Stimulated activated CD8-positive, alpha-beta memory T cell treated with anti-CD3 and anti-CD28 coated beads, Interleukin-15, amount 100 ng/mL, for 24 hours (primary cell): ENCODE measurements at regions not wholly inside any gene's neighbourhood (a gene's known extent, or its start where the extent isn't known, plus 50 kb on each side); places are given as distances from the start of the nearest gene placed in this dataset.

ENCODE experiments used
- DNase-seq: peaks from one replicate; pipeline ENCODE4 v3.0.0-alpha.2; 2020; ENCODE audit warnings: low read depth

- DNase-seq = no peak
Observed at GRCh38 chr14:101453225-101453624, 108.1 kb upstream of the DIO3 start.

DNA sequence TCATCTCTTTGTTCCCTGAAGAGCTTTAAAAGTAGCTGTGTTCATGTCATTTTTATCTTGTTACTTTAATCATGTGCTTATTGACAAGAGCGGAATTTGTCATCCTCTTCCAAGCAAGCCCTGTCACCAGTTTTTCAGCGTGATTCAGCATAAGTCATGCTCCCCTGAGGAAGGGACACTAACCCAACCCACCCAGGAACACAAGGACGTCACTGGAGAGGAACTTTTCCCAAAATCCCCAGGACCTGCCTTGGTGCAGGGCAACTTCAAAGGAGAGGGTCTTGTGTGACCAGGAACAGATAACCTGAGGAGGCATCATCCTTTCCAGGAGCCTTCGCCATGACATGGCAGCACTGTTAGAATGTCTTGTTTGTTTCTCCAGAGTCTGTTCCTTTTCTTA, 107.1 kb upstream of the DIO3 start:
- no peak for DNase-seq

- no peak for DNase-seq
Observed at GRCh38 chr14:101456246-101457175, 104.8 kb upstream of the DIO3 start.

DNA sequence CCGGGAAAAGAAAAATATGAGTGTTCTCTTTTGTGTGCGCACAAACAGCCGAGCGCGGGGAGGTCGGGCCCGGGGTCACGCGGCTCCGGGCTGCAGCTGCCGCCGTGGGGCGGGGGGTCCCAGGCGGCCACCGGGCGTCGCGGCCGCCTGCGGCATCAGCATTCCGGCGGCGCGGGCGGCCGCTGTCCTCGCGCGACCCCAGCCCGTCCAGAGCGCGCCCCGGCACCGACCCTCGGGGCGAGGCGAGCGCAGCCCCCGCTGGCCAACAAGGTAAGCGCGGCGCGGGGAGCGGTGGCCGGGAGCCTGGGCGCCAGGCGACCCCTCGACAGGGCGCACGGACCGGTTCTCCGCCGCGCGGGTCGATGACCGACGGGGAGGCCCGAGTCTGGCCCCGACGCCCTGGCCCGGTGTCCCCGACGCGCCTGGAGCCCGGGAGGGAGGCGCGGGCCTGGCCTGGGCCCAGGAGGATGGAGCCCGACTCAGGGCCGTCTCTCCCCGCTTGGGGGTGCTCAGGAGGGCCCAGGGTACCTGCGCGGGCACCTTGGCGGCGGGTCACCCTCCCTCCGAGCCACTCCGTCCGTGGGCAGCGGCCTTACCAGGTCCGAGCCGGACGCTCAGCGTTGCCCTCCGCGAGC, 103.9 kb upstream of the DIO3 start:
- no peak for DNase-seq

- DNase-seq = no peak
Observed at GRCh38 chr14:101457936-101458740, 103.2 kb upstream of the DIO3 start.

GRCh38 chr14:101458741-101459550, 102.3 kb upstream of the DIO3 start:
- no peak for DNase-seq

GRCh38 chr14:101459551-101459900, 101.8 kb upstream of the DIO3 start:
- no peak for DNase-seq

- no peak for DNase-seq
Observed at GRCh38 chr14:101460521-101460920, 100.8 kb upstream of the DIO3 start.

DNA sequence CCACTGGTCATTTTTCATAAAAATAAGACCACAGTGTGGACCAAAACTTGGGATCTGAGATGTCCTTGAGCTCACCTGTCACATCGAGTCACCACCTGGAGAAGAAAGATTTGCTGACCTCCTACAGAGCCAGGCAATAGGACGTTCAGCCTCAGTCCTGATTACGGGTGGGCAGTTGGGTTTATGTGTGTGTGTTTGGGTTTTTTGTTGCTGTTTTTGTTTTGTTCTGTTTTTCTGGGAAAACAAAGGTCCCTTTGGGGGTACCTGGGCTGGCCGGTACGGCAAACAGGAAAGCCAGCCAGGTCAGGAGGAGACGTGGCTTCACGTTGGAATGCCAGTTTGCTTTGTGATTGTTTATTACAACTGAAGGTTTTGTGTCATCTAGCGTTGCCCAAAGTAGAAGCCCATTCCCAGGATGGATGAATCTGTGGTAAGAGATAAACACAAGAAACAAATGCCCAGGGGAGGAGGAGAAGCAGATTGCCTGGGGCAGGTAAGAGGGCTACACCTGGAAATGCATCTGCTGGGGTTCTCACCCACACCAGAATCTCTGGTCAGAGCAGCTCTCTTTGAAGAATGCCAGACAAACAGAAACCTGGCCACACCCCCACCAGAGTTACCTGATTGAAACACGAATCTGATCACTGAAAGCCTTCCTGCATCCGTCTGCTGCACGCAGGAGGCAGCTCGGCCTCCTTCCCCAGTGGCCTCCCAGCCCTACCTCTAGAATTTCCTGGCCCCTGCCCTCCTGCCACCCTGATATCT, 100.1 kb upstream of the DIO3 start:
- DNase-seq = no peak

GRCh38 chr14:101461891-101462290, 99.4 kb upstream of the DIO3 start:
- no peak for DNase-seq

DNA sequence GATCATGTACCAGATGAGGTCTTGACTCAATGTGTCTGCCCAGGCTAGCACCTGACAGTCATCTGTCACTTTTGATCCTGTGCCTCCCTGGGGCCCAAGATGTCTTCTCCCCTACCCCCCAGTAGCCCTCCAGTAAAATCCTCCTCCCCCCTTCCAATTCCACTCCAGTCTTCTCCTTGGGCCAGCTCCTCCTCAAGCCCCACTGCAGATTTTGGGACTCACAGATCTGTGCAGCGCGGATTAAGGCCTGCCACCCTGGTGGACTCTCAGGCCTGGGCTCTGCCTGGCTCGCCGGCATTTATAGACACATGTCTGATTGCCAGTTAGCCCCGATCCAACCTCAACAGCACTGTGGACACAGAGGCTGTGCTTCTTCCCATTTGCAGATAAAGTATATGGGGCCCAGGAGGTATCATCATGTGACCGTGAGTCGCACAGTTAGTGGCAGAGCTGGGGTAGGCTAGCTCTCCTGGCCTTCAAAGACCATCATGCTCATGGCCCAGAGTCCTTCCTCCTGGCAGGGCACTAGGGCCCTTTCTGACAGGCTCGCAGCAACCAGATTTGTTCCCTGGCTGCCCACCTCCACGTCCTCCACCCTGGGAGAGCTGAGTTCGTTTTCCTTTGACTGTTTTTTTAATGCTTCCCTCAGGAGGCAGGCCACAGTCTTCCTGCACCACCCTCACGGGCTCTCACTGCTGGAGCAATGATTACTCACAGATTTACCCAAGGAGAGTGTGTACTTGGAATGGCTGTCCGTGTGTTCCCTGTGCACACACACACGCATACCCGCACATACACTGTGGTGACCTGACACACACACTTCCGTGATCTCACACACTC, 98.3 kb upstream of the DIO3 start:
- DNase-seq = no peak

GRCh38 chr14:101463566-101464171, 97.6 kb upstream of the DIO3 start:
- no peak for DNase-seq

DNA sequence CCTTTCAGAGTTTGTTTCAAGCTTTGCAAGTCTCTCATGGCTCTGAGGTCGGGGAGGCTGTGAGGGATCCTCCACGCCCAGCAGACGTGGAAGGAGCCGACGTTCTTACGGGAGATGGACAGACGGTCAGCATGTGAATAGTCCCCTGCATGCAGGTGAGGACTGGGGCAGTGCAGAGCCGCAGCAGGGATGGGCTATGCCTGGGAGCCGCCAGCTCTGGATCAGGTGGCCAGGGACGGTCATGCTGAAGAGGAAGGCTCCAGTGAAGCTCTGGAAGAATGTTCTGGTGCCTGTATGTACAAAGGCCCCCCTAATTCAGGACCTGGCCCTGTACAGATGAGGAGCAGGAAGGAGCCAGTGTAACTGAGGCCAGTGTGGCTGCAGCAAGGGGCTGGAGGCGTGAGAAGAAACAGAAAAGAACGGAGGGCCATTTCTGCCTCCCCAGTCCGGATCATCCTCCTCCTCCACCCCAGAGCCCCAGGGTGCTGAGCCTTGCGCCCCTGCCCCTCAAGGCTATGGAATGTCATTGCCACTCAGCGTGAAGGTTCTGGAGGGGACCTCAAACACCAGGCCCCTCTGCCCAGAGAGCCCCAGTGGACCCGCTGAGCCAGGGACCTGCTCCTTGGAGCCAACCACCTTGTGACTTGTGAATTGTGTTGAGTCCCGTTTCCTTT, 96.8 kb upstream of the DIO3 start:
- no peak for DNase-seq

DNA sequence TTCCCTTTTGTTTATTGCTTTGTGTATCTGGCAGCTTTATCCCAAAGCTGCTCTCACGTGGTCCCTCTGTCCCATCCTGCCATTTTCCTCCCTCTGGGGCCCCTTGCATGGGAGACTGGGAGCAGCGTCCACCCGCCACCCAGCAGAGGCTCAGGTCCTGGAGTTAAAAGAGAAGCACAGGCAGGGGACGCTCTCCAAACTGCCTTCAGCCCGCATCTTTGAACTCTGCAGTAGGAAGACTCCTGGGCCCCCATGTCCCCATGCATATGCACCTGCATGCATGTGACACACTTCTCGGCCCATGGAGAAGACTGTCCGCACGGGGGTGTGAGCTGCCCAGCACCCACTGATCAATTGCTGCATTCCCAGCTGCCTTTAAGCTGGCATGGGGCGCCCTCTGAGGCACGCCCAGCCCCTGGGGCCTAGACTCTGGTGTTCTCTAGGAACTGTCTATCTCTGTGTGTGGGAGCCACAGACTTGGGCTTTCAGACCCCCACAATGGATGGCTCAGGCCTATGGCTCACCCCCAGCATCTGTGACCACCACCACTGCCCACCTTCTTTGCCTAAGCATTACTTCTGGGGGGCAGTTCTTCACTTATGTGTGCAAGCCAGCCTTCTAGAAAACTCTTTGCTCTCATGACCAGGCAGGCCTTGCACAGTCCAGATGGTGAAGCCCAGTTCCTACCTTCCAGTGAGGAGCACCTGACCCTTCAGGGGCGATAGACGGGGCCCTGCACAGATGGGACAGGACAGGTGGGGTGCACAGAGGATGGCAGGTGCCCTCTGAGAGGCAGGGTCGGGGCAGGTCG, 96.1 kb upstream of the DIO3 start:
- DNase-seq = no peak

DNA sequence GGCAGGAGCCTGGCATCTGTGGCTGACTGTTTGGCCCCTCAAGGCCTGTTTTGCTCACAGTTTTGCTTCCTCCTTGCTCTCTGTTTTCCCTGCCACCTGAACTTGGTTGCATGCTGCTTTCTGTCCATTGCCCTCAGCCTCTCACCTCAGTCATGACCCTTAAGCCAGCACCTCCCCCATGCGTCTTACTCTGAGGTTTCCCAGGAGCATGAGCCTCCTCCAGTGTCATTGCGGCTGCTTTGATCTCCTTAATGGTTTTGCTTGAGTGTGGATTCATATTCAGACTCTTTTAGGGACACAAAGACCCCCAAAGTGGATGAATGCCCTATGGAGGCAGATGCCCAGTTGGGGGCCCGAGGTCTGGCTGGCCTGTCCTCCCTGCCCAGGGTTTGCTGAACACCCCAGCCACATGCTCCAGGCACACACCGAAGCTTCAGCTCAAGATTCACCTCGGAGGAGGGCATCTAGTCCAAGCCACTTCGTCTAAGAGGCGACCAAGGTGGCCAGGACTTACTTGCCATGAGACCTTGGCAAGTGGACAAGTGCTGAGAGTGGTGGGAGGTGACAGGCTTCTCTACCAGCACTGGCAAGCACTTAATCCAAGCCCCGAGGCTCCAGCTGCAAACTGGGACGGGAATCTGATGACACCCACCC, 95.4 kb upstream of the DIO3 start:
- DNase-seq = no peak

- no peak for DNase-seq
Observed at GRCh38 chr14:101466456-101467180, 94.7 kb upstream of the DIO3 start.
